Coronary artery (tissue), 2 donors: ENCODE measurements at regions not wholly inside any gene's neighbourhood (a gene's known extent, or its start where the extent isn't known, plus 50 kb on each side); places are given as distances from the start of the nearest gene placed in this dataset.

Experiments used
- DNase-seq: peaks from one replicate; pipeline ENCODE4 v3.0.0-alpha.2; 2017; ENCODE audit warnings: low spot score
- H3K27ac ChIP-seq, 2 donors: fragments of 200-600 bp; sonication (generic); one replicate each; pipeline ENCODE4 v1.5.1; 2016 to 2019
- H3K4me3 ChIP-seq: fragments of 200-600 bp; sonication (generic); 2 replicates; pipeline ENCODE4 v1.5.1; 2016; ENCODE audit warnings: mild to moderate bottlenecking, moderate library complexity
- CTCF ChIP-seq: fragments of 200-600 bp; sonication (generic); IDR thresholded peaks from one replicate; pipeline ENCODE4 v1.5.1; 2019; ENCODE audit warnings: antibody characterized with exemption

GRCh38 chr5:82596451-82596850, 318.3 kb upstream of the RPS23 start:
- DNase-seq, result no peak
- Histone ChIP-seq H3K4me3 (no peak overlapping the region), H3K27ac (peak overlapping the region; percentile 35 to 38)
- no peak for TF ChIP-seq CTCF

- no peak overlapping the region for H3K4me3 ChIP-seq
- TF ChIP-seq CTCF, result no peak
- no peak overlapping the region for H3K27ac ChIP-seq
- DNase-seq, result no peak
Measured at GRCh38 chr5:82595113-82595512, 317.0 kb upstream of the RPS23 start.

GRCh38 chr5:82594097-82594496, 315.9 kb upstream of the RPS23 start:
- no peak for TF ChIP-seq CTCF
- Histone ChIP-seq H3K4me3 (no peak overlapping the region), H3K27ac (no peak overlapping the region)
- no peak for DNase-seq

DNA sequence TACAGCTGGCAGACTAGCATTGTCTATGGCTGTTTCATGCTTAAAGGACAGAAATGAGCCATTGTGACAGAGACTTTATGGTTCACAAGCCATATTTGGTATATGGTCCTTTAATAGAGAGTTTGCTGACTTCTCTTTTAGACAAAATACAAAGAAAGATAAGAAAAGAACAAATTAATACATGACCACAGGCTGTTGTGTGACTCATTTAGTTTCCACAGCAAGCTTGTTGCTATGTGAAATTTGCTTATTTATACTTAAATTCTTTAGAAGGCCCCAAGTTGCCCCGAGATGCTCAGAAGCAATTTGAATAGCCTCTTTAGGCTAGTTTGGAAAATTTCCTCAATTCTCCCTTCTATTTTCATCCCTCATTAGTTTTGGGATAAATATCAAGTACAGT, 315.3 kb upstream of the RPS23 start:
- TF ChIP-seq CTCF, result no peak
- no peak overlapping the region for H3K4me3 ChIP-seq
- peak overlapping the region; percentile 4 to 23 for H3K27ac ChIP-seq
- no peak for DNase-seq

DNA sequence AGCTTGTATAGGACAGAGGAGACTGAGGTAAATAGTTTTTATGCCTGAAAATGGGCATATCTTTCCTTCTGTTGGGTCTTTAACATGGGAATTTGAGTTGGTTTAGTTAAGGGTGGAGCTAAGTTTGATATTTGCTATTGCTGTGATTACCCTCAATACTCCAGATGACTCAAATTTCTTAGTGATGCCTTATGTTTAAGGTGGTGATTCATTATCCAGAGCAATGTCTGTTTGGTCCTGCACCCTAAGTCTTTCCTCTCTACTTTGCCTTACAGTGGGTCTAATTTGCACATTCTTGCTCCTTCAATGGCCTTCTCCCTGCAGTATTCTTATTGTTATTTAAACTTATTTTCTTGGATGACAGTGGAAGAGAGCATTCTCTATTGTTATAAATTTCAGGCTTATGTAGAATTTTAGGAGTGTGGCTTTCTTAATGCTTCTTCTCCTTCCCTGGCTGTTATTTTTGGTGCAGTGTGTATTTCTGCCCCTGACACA, 312.9 kb upstream of the RPS23 start:
- DNase-seq, result no peak
- H3K27ac ChIP-seq, result no peak overlapping the region
- TF ChIP-seq CTCF, result no peak
- H3K4me3 ChIP-seq, result no peak overlapping the region

GRCh38 chr5:82590112-82590511, 312.0 kb upstream of the RPS23 start:
- DNase-seq, result no peak
- Histone ChIP-seq H3K4me3 (no peak overlapping the region), H3K27ac (no peak overlapping the region)
- no peak for TF ChIP-seq CTCF

DNA sequence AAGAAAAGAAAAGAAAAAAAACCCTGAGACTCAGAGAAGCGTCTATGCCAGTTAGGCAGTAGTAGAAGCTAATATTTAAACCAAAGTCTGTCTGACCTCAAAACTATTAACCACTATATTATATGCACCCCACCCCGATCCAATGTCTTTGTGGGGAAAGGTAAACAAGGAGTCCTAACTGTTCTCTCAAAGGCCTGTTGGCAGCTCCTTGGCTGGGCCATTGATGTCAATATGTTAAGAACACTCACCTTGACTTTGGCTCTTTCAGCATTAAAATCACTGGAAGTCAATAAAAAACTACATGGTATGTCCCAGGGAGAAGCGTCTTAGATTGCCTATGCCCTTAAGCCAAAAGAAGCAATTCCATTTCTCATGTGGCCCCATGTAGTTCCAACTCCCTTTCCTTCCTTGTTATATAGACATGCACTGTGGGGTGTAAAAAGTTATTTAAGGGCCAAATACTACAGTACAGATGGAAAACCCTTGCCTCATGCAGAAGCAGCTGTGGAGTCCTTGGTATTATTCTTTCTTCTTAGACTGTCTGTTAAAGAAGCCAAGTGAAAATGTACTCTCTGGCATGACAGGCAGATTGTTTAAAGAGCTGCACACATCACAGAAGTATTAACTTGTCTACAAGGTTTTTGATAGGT, 308.6 kb upstream of the RPS23 start:
- peak overlapping the region; percentile 11 to 29 for H3K27ac ChIP-seq
- no peak overlapping the region for H3K4me3 ChIP-seq
- TF ChIP-seq CTCF, result no peak
- DNase-seq, result no peak
